H9 (cell line): ENCODE measurements at regions not wholly inside any gene's neighbourhood (a gene's known extent, or its start where the extent isn't known, plus 50 kb on each side); places are given as distances from the start of the nearest gene placed in this dataset.

ENCODE experiments used
- DNase-seq: peaks from one replicate; pipeline ENCODE4 v3.0.0-alpha.2; 2017
- H2AFZ ChIP-seq: one replicate; pipeline ENCODE4 v1.6.1; 2013; ENCODE audit warnings: mild to moderate bottlenecking, low read length, control low read depth, moderate library complexity
- H2AK5ac ChIP-seq: 2 replicates; pipeline ENCODE4 v1.6.1; 2013; ENCODE audit warnings: low read length, control low read depth, mixed read lengths; ENCODE audit not compliant: insufficient read length
- H2BK120ac ChIP-seq: one replicate; pipeline ENCODE4 v1.6.1; 2013; ENCODE audit warnings: low read depth, mild to moderate bottlenecking, low read length, control low read depth, inconsistent platforms; ENCODE audit not compliant: poor library complexity, severe bottlenecking
- H2BK12ac ChIP-seq: 2 replicates; pipeline ENCODE4 v1.6.1; 2013; ENCODE audit warnings: low read length, control low read depth, mixed read lengths, low read depth; ENCODE audit not compliant: insufficient read length
- H2BK15ac ChIP-seq: 2 replicates; pipeline ENCODE4 v1.6.1; 2013; ENCODE audit warnings: low read depth, low read length, control low read depth
- H2BK20ac ChIP-seq: one replicate; pipeline ENCODE4 v1.6.1; 2013; ENCODE audit warnings: low read depth, mild to moderate bottlenecking, low read length, control low read depth, inconsistent platforms; ENCODE audit not compliant: poor library complexity, severe bottlenecking
- H2BK5ac ChIP-seq: 2 replicates; pipeline ENCODE4 v1.6.1; 2013; ENCODE audit warnings: low read length, control low read depth, mixed read lengths; ENCODE audit not compliant: insufficient read length
- H3K14ac ChIP-seq: 2 replicates; pipeline ENCODE4 v1.6.1; 2013; ENCODE audit warnings: low read length, control low read depth; ENCODE audit not compliant: insufficient read depth
- H3K18ac ChIP-seq: 2 replicates; pipeline ENCODE4 v1.6.1; 2013; ENCODE audit warnings: low read depth, mild to moderate bottlenecking, mixed read lengths, low read length, control low read depth; ENCODE audit not compliant: insufficient read length
- H3K23ac ChIP-seq: 2 replicates; pipeline ENCODE4 v1.6.1; 2013; ENCODE audit warnings: low read length, control low read depth, mixed read lengths, low read depth; ENCODE audit not compliant: insufficient read length
- H3K23me2 ChIP-seq: 2 replicates; pipeline ENCODE4 v1.6.1; 2013; ENCODE audit warnings: low read depth, mild to moderate bottlenecking, mixed read lengths, low read length, control low read depth; ENCODE audit not compliant: insufficient read length, poor library complexity, severe bottlenecking
- H3K27ac ChIP-seq: 2 replicates; pipeline ENCODE4 v1.5.1; 2013; ENCODE audit warnings: low read length, control low read depth, mixed read lengths, low read depth; ENCODE audit not compliant: insufficient read length
- H3K27me3 ChIP-seq: 2 replicates; pipeline ENCODE4 v1.6.1; 2013; ENCODE audit warnings: low read length, control low read depth, inconsistent platforms; ENCODE audit not compliant: insufficient read depth
- H3K4ac ChIP-seq: 2 replicates; pipeline ENCODE4 v1.6.1; 2013; ENCODE audit warnings: low read depth, mild to moderate bottlenecking, control low read depth, inconsistent platforms, low read length, moderate library complexity
- H3K4me1 ChIP-seq: 2 replicates; pipeline ENCODE4 v1.6.1; 2013; ENCODE audit warnings: low read length, control low read depth, inconsistent platforms; ENCODE audit not compliant: insufficient read depth
- H3K4me2 ChIP-seq: 2 replicates; pipeline ENCODE4 v1.6.1; 2013; ENCODE audit warnings: low read length, control low read depth, mixed read lengths; ENCODE audit not compliant: insufficient read length, insufficient read depth
- H3K56ac ChIP-seq: 2 replicates; pipeline ENCODE4 v1.6.1; 2013; ENCODE audit warnings: low read depth, mild to moderate bottlenecking, mixed read lengths, low read length, control low read depth; ENCODE audit not compliant: insufficient read length
- H3K79me1 ChIP-seq: 2 replicates; pipeline ENCODE4 v1.6.1; 2013; ENCODE audit warnings: low read depth, mild to moderate bottlenecking, moderate library complexity, low read length, control low read depth, inconsistent platforms; ENCODE audit not compliant: insufficient read depth, poor library complexity, severe bottlenecking
- H3K79me2 ChIP-seq: 2 replicates; pipeline ENCODE4 v1.6.1; 2013; ENCODE audit warnings: low read length, control low read depth, inconsistent platforms; ENCODE audit not compliant: insufficient read depth
- H3K9ac ChIP-seq: 2 replicates; pipeline ENCODE4 v1.6.1; 2013; ENCODE audit warnings: low read length, control low read depth, mixed read lengths; ENCODE audit not compliant: insufficient read length; ENCODE audit errors: extremely low read depth
- H3K9me3 ChIP-seq: one replicate; pipeline ENCODE4 v1.6.1; 2013; ENCODE audit warnings: low read depth, low read length, inconsistent platforms; ENCODE audit not compliant: control insufficient read depth
- H3T11ph ChIP-seq: one replicate; pipeline ENCODE4 v1.6.1; 2013; ENCODE audit warnings: mild to moderate bottlenecking, low read length, control low read depth, inconsistent platforms
- H4K20me1 ChIP-seq: one replicate; pipeline ENCODE4 v1.6.1; 2013; ENCODE audit not compliant: control insufficient read depth, insufficient read length, insufficient read depth
- H4K5ac ChIP-seq: 2 replicates; pipeline ENCODE4 v1.6.1; 2013; ENCODE audit warnings: low read depth, mild to moderate bottlenecking, mixed read lengths, low read length, control low read depth; ENCODE audit not compliant: insufficient read length
- H4K8ac ChIP-seq: replicated peaks from 2 replicates; pipeline ENCODE4 v1.6.1; 2013; ENCODE audit warnings: low read length, control low read depth, mixed read lengths, low read depth; ENCODE audit not compliant: insufficient read length
- H4K91ac ChIP-seq: 2 replicates; pipeline ENCODE4 v1.6.1; 2013; ENCODE audit warnings: low read depth, mild to moderate bottlenecking, moderate library complexity, mixed read lengths, low read length, control low read depth; ENCODE audit not compliant: insufficient read length
- H3K27ac Mint-ChIP-seq, 3 experiments: 2 replicates in 2 of 3; 3 replicates in 1 of 3; pipeline ENCODE4 v1.8.0; 2020 to 2021; ENCODE audit warnings: mixed read lengths in 3 of 3, mild to moderate bottlenecking in 1 of 3, moderate library complexity in 1 of 3
- H3K27me3 Mint-ChIP-seq: 2 replicates; pipeline ENCODE4 v1.8.0; 2021; ENCODE audit warnings: low read depth, mild to moderate bottlenecking, moderate library complexity, mixed read lengths
- H3K36me3 Mint-ChIP-seq, 3 experiments: 2 replicates in 2 of 3; 3 replicates in 1 of 3; pipeline ENCODE4 v1.8.0; 2020 to 2021; ENCODE audit warnings: low read depth in 3 of 3, mixed read lengths in 3 of 3; ENCODE audit not compliant: insufficient read depth in 1 of 3
- H3K4me1 Mint-ChIP-seq, 2 experiments: 2 replicates each; pipeline ENCODE4 v1.8.0; 2020; ENCODE audit warnings: mixed read lengths in 2 of 2
- H3K4me3 Mint-ChIP-seq, 2 experiments: 2 replicates in 1 of 2; 3 replicates in 1 of 2; pipeline ENCODE4 v1.8.0; 2020 to 2021; ENCODE audit warnings: mild to moderate bottlenecking in 2 of 2, mixed read lengths in 2 of 2, moderate library complexity in 1 of 2
- H3K9me3 Mint-ChIP-seq, 2 experiments: 2 replicates in 1 of 2; 3 replicates in 1 of 2; pipeline ENCODE4 v1.8.0; 2020; ENCODE audit warnings: mild to moderate bottlenecking in 2 of 2, mixed read lengths in 2 of 2, moderate library complexity in 1 of 2
- WGBS: extraction: QIAGEN DNeasy Blood & Tissue Kit; methylation state at CpG from one replicate; pipeline ENCODE4 v1.1.7; 2013; ENCODE audit warnings: missing lambda C conversion rate, low lambda C conversion rate, mixed read lengths; ENCODE audit not compliant: insufficient read length; ENCODE audit errors: extremely low coverage; 5-methylcytosine and 5-hydroxymethylcytosine counted together
- TF ChIP-seq, protein P1 (sequence below): fragments of 200-600 bp; sonication (generic); conservative IDR thresholded peaks from 3 replicates; pipeline ENCODE4 v1.8.0; 2021; ENCODE audit warnings: antibody characterized with exemption, mild to moderate bottlenecking

- Mint-ChIP-seq H3K9me3 (peaks cover 8 to 13% of the 10 kb centered on the region in 2 experiments), H3K4me3 (no peak overlapping the region), H3K27me3 (no peaks in the 10 kb centered on the region), H3K4me1 (no peaks in the 10 kb centered on the region), H3K27ac (no peak overlapping the region; a peak in 1 of 7 replicates), H3K36me3 (peaks cover 0 to 10% (median 2%) of the 10 kb centered on the region in 3 experiments; a peak in 4 of 7 replicates)
- Histone ChIP-seq H3K9ac (no peak overlapping the region), H2BK5ac (no peak overlapping the region), H3K4ac (no peak overlapping the region), H3K56ac (no peak overlapping the region), H3K14ac (no peak overlapping the region), H3K79me2 (no peaks in the 10 kb centered on the region), H3K27me3 (no peaks in the 10 kb centered on the region), H4K20me1 (no peaks in the 10 kb centered on the region), H2BK20ac (no peak overlapping the region), H3K79me1 (no peaks in the 10 kb centered on the region), H3K23me2 (no peaks in the 10 kb centered on the region), H2AK5ac (no peak overlapping the region), H3K23ac (no peak overlapping the region), H3K27ac (no peak overlapping the region), H4K91ac (no peak overlapping the region), H3T11ph (no peak overlapping the region), H3K4me1 (no peaks in the 10 kb centered on the region), H2BK12ac (no peak overlapping the region), H3K4me2 (no peak overlapping the region), H2BK120ac (no peak overlapping the region), H3K9me3 (no peaks in the 10 kb centered on the region), H2AFZ (no peak overlapping the region), H4K5ac (no peak overlapping the region), H3K18ac (no peak overlapping the region), H2BK15ac (no peak overlapping the region), H4K8ac (no peak overlapping the region)
- TF ChIP-seq, protein P1, sequence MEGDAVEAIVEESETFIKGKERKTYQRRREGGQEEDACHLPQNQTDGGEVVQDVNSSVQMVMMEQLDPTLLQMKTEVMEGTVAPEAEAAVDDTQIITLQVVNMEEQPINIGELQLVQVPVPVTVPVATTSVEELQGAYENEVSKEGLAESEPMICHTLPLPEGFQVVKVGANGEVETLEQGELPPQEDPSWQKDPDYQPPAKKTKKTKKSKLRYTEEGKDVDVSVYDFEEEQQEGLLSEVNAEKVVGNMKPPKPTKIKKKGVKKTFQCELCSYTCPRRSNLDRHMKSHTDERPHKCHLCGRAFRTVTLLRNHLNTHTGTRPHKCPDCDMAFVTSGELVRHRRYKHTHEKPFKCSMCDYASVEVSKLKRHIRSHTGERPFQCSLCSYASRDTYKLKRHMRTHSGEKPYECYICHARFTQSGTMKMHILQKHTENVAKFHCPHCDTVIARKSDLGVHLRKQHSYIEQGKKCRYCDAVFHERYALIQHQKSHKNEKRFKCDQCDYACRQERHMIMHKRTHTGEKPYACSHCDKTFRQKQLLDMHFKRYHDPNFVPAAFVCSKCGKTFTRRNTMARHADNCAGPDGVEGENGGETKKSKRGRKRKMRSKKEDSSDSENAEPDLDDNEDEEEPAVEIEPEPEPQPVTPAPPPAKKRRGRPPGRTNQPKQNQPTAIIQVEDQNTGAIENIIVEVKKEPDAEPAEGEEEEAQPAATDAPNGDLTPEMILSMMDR, result no peak
- DNase-seq, result no peak
- WGBS, result no CpG with 5 or more reads among the region's 2 CpGs
Measured at GRCh38 chr2:193074933-193075332, 880.2 kb upstream of the TMEFF2 start.
